ENCODE measurements at regions not wholly inside any gene's neighbourhood (a gene's known extent, or its start where the extent isn't known, plus 50 kb on each side); places are given as distances from the start of the nearest gene placed in this dataset.

DNA sequence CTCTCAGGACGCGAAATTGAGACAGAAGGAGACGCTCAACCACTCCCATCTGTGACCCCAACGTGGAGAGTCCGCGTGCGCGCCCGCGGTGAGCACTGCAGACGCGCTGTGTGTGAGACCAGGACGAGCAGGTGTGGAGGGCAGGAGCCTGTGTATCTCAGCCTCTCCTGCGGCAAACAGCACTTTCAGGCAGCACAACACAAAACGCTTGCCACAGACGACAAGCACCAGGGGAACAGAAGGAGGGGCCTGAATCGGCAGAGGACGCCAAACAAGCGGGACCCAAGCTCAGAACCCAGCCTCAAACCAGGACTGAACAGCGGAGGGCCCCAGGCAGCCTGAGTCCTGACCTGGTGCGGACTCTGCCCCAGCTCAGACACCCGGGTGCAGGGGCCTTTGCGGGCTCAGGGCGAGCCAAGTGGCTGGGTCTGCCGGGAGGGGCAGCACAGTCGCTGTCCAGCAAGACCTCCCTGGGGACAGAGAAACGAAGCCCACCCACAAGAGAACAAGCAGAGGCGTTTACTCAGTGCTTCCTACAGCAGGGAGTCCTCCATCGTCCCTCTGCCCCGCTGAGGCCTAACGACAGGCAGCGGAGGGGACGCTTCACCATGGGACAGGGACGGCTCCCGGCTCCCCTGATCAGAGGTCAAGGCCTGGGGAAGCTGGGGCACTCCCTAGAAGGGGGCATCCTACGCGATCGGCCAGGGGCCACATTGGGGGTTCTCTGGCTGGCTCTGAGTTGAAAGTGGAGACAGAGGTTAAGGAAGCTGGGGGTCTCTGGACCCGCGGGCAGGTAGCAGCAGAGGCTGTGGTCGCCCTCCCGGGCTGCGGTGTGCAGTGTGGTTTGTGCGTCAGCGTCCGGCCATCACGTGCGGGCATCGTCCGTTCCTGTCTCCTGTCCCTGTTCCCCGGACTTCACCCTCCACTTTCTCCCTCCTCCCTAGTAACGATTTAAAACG lies 560.8 kb downstream of the BRD1 start:
- Histone ChIP-seq H3K27ac (ENCODE audit: low read length) (no peak overlapping the region), H3K36me3 (ENCODE audit: control insufficient read depth in 2 of 2, extremely low read depth in 1 of 2, insufficient read depth in 1 of 2, low read length in 1 of 2) (no peaks in the 10 kb centered on the region), H3K4me3 (ENCODE audit: control insufficient read depth in 1 of 2, extremely low read depth in 1 of 2, low read length in 1 of 2) (no peak overlapping the region), H3K4me1 (ENCODE audit: control insufficient read depth in 1 of 2, extremely low read depth in 1 of 2, insufficient read depth in 2 of 2, low read length in 2 of 2) (no peaks in the 10 kb centered on the region), H3K9me3 (no peaks in the 10 kb centered on the region), H3K27me3 (replicated peaks in 1 of 2; ENCODE audit: control insufficient read depth in 2 of 2, extremely low read depth in 1 of 2, insufficient read depth in 2 of 2, low read length in 1 of 2) (peaks cover 0 to 25% of the 10 kb centered on the region in 2 experiments)
- DNase-seq (peak in 1 of 35 experiments; percentile 5), ATAC-seq (replicated peaks in 1 of 4) (no peak)
- no peak overlapping the region for H3K27ac Mint-ChIP-seq
- H3K27me3 Mint-ChIP-seq, result peaks cover 38 to 44% of the 10 kb centered on the region in 2 donors
- H3K9me3 Mint-ChIP-seq, result no peaks in the 10 kb centered on the region
- no peaks in the 10 kb centered on the region for H3K4me1 Mint-ChIP-seq
- no peak overlapping the region for H3K4me3 Mint-ChIP-seq
- POLR2A ChIA-PET, result no interaction called here
- H3K36me3 Mint-ChIP-seq, result no peaks in the 10 kb centered on the region
- WGBS (ENCODE audit: insufficient coverage), result 61% methylated on average over 36 of the region's 53 CpGs
- CTCF ChIA-PET, result no interaction called here

DNA sequence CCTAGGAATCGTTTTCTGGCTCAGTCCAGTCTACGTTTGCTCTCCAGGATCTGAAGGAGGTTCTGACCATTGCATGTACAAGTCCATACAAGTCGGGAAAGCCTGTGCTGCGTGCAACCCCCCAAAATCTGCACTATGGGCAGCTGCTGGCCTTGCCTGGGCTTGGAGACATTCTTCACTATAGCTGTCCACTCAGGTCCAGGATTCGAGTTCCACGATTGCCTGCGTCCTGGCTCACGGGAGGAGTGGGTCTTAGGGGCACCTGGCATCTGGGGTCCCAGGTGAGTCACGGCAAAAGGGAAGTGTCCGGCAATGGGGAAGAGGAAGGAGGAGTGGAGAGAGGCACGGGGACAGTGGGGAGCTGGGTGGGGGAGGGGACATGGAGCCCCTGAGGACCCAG lies 563.0 kb downstream of the BRD1 start:
- DNase-seq (no peak), ATAC-seq (replicated peaks in 1 of 4) (no peak)
- H3K36me3 ChIP-seq (ENCODE audit: control insufficient read depth in 2 of 2, extremely low read depth in 1 of 2, insufficient read depth in 1 of 2, low read length in 1 of 2), result no peaks in the 10 kb centered on the region
- no peaks in the 10 kb centered on the region for H3K4me1 ChIP-seq (ENCODE audit: control insufficient read depth in 1 of 2, extremely low read depth in 1 of 2, insufficient read depth in 2 of 2, low read length in 2 of 2)
- no peak overlapping the region for H3K4me3 Mint-ChIP-seq
- H3K4me1 Mint-ChIP-seq, result no peaks in the 10 kb centered on the region
- ChIA-PET POLR2A (no interaction called here), CTCF (no interaction called here)
- no peak overlapping the region for H3K4me3 ChIP-seq (ENCODE audit: control insufficient read depth in 1 of 2, extremely low read depth in 1 of 2, low read length in 1 of 2)
- H3K36me3 Mint-ChIP-seq, result no peaks in the 10 kb centered on the region
- no peak overlapping the region for H3K27ac ChIP-seq (ENCODE audit: low read length)
- 66% methylated on average over 11 of the region's 11 CpGs for WGBS (ENCODE audit: insufficient coverage)
- H3K9me3 Mint-ChIP-seq, result no peaks in the 10 kb centered on the region
- H3K27me3 ChIP-seq (replicated peaks in 1 of 2; ENCODE audit: control insufficient read depth in 2 of 2, extremely low read depth in 1 of 2, insufficient read depth in 2 of 2, low read length in 1 of 2), result peaks cover 0 to 14% of the 10 kb centered on the region in 2 experiments
- no peaks in the 10 kb centered on the region for H3K9me3 ChIP-seq
- no peak overlapping the region for H3K27ac Mint-ChIP-seq
- peaks cover 29 to 31% of the 10 kb centered on the region in 2 donors for H3K27me3 Mint-ChIP-seq

DNA sequence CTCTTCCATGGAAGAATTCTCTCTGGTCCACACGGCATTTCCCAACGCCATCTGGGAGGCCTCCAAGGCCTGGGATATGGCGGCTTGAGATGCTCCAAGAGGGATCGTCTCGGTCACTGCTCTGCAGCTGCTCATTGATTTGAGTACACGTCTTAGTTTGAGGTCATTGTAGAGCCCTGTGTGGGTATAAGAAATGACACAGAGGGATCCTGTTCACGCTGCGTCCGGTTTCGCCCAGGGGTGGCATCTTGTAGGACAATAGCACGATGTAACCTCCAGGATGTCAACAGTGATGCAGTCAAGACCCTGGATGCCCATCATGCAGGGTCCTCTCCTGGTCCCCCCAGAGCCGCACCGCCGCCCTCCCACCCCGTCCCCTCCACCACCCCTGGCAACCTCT lies 564.6 kb downstream of the BRD1 start:
- Mint-ChIP-seq H3K4me3 (no peak overlapping the region), H3K36me3 (no peaks in the 10 kb centered on the region), H3K4me1 (no peaks in the 10 kb centered on the region), H3K9me3 (no peaks in the 10 kb centered on the region), H3K27ac (no peak overlapping the region), H3K27me3 (peaks cover 16 to 18% of the 10 kb centered on the region in 2 donors)
- 91% methylated on average over 11 of the region's 15 CpGs for WGBS (ENCODE audit: insufficient coverage)
- Histone ChIP-seq H3K36me3 (ENCODE audit: control insufficient read depth in 2 of 2, extremely low read depth in 1 of 2, insufficient read depth in 1 of 2, low read length in 1 of 2) (no peaks in the 10 kb centered on the region), H3K4me3 (ENCODE audit: control insufficient read depth in 1 of 2, extremely low read depth in 1 of 2, low read length in 1 of 2) (no peak overlapping the region), H3K27me3 (replicated peaks in 1 of 2; ENCODE audit: control insufficient read depth in 2 of 2, extremely low read depth in 1 of 2, insufficient read depth in 2 of 2, low read length in 1 of 2) (peaks cover 0 to 6% of the 10 kb centered on the region in 2 experiments), H3K27ac (ENCODE audit: low read length) (no peak overlapping the region), H3K9me3 (no peaks in the 10 kb centered on the region), H3K4me1 (ENCODE audit: control insufficient read depth in 1 of 2, extremely low read depth in 1 of 2, insufficient read depth in 2 of 2, low read length in 2 of 2) (no peaks in the 10 kb centered on the region)
- no peak for ATAC-seq (replicated peaks in 1 of 4)
- no peak for DNase-seq
- POLR2A ChIA-PET, result no interaction called here
- CTCF ChIA-PET, result no interaction called here

DNA sequence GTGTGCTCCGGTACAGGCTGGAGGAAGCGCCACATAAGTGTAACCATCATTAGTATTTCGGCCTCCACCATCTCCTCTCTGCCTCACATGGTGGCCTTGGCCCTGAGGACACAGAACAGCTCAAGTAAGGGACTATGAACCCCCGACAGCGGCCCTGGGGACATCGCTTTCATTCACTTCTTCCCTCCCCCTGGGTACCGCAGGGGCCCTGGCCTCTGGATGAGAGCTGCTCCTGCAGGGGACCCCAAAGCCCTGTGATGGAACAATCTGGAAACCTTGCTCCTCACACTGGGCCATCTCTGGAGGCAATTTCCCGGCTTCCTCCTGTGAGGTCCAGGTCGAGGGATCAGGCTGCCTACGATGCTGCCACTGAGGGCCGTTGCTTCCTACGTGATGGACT lies 565.5 kb downstream of the BRD1 start:
- POLR2A ChIA-PET, result no interaction called here
- DNase-seq, result no peak
- H3K4me3 ChIP-seq (ENCODE audit: control insufficient read depth in 1 of 2, extremely low read depth in 1 of 2, low read length in 1 of 2), result no peak overlapping the region
- H3K27me3 ChIP-seq (replicated peaks in 1 of 2; ENCODE audit: control insufficient read depth in 2 of 2, extremely low read depth in 1 of 2, insufficient read depth in 2 of 2, low read length in 1 of 2), result peaks cover 0 to 6% of the 10 kb centered on the region in 2 experiments
- 71% methylated on average over 5 of the region's 12 CpGs for WGBS (ENCODE audit: insufficient coverage)
- Mint-ChIP-seq H3K27me3 (peaks cover 9 to 12% of the 10 kb centered on the region in 2 donors), H3K4me1 (no peaks in the 10 kb centered on the region), H3K9me3 (no peaks in the 10 kb centered on the region), H3K27ac (no peak overlapping the region), H3K36me3 (no peaks in the 10 kb centered on the region), H3K4me3 (no peak overlapping the region)
- CTCF ChIA-PET, result no interaction called here
- H3K4me1 ChIP-seq (ENCODE audit: control insufficient read depth in 1 of 2, extremely low read depth in 1 of 2, insufficient read depth in 2 of 2, low read length in 2 of 2), result no peaks in the 10 kb centered on the region
- no peaks in the 10 kb centered on the region for H3K36me3 ChIP-seq (ENCODE audit: control insufficient read depth in 2 of 2, extremely low read depth in 1 of 2, insufficient read depth in 1 of 2, low read length in 1 of 2)
- no peak overlapping the region for H3K27ac ChIP-seq (ENCODE audit: low read length)
- no peaks in the 10 kb centered on the region for H3K9me3 ChIP-seq
- no peak for ATAC-seq (replicated peaks in 1 of 4)

DNA sequence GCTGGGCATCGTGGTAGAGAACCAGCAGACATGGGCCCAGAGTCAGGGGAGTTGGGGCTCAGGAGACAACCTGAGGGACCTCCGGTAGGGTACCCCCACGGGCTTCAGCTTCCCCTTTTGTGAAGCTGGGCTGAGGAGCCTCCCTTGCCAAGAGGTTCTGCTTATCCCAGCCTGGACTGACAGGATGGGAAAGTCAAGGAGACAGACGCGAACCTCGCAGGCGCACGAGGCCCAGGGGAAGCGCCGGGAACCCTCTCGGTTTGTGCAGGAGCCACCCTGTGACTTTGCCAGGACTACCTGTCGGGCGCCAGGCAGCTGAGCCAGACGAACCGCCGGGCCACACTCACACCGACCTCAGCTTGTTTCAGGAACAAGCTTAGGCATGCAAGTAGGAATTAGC lies 566.1 kb downstream of the BRD1 start:
- no peaks in the 10 kb centered on the region for H3K4me1 ChIP-seq (ENCODE audit: control insufficient read depth in 1 of 2, extremely low read depth in 1 of 2, insufficient read depth in 2 of 2, low read length in 2 of 2)
- H3K27me3 ChIP-seq (replicated peaks in 1 of 2; ENCODE audit: control insufficient read depth in 2 of 2, extremely low read depth in 1 of 2, insufficient read depth in 2 of 2, low read length in 1 of 2), result peaks cover 0 to 5% of the 10 kb centered on the region in 2 experiments
- H3K4me3 Mint-ChIP-seq, result no peak overlapping the region
- H3K9me3 ChIP-seq, result no peaks in the 10 kb centered on the region
- ATAC-seq (replicated peaks in 1 of 4), result no peak
- no peaks in the 10 kb centered on the region for H3K36me3 ChIP-seq (ENCODE audit: control insufficient read depth in 2 of 2, extremely low read depth in 1 of 2, insufficient read depth in 1 of 2, low read length in 1 of 2)
- H3K27ac ChIP-seq (ENCODE audit: low read length), result no peak overlapping the region
- H3K4me3 ChIP-seq (ENCODE audit: control insufficient read depth in 1 of 2, extremely low read depth in 1 of 2, low read length in 1 of 2), result no peak overlapping the region
- ChIA-PET CTCF (no interaction called here), POLR2A (no interaction called here)
- H3K4me1 Mint-ChIP-seq, result no peaks in the 10 kb centered on the region
- H3K9me3 Mint-ChIP-seq, result no peaks in the 10 kb centered on the region
- no peak for DNase-seq
- H3K27me3 Mint-ChIP-seq, result peaks cover 8 to 12% of the 10 kb centered on the region in 2 donors
- H3K27ac Mint-ChIP-seq, result no peak overlapping the region
- WGBS (ENCODE audit: insufficient coverage), result 82% methylated on average over 17 of the region's 17 CpGs
- no peaks in the 10 kb centered on the region for H3K36me3 Mint-ChIP-seq

DNA sequence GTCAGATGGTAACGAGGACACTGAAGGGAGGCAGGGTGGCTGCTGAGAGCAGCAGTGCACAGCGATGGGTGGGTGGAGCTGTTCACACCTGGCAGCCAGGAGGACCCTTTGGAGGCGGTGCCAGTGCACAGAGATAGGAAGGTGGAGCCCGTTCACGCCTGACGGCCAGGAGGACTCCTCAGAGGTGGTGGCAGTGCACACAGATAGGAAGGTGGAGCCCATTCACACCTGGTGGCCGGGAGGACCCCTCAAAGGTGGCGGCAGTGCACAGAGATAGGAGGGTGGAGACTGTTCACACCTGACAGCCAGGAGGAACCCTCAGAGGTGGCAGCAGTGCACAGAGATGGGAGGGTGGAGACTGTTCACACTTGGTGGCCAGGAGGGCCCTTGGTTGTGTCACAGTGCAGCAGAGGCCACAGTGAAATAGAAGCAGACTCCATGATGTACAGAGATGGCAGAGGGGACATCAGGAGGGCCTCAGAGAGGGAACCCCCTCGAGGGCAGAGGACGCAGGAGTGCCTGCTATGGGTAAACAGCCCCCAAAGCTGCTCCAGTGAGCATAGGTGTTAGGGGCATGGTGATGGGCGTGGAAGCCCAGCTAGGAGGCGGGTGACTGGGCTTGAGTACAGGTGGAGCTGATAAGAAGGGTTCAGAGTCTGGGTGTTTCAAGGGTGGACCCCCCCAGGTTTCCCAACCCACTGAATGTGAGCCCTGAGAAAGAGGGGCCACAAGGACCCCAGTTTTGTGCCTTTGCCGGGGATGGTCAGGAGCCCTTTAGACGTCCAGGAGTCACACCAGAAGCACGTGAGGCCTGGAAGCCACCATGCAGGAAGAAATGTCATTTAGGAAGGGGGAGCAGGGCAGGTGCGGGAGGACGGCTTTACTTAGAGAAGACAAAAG lies 566.7 kb downstream of the BRD1 start:
- DNase-seq, result no peak
- Mint-ChIP-seq H3K27me3 (peaks cover 14 to 16% of the 10 kb centered on the region in 2 donors), H3K9me3 (no peaks in the 10 kb centered on the region), H3K36me3 (no peaks in the 10 kb centered on the region), H3K27ac (no peak overlapping the region), H3K4me1 (no peaks in the 10 kb centered on the region), H3K4me3 (no peak overlapping the region)
- 78% methylated on average over 12 of the region's 17 CpGs for WGBS (ENCODE audit: insufficient coverage)
- Histone ChIP-seq H3K27me3 (replicated peaks in 1 of 2; ENCODE audit: control insufficient read depth in 2 of 2, extremely low read depth in 1 of 2, insufficient read depth in 2 of 2, low read length in 1 of 2) (peaks cover 0 to 7% of the 10 kb centered on the region in 2 experiments), H3K9me3 (no peaks in the 10 kb centered on the region), H3K4me1 (ENCODE audit: control insufficient read depth in 1 of 2, extremely low read depth in 1 of 2, insufficient read depth in 2 of 2, low read length in 2 of 2) (no peaks in the 10 kb centered on the region), H3K27ac (ENCODE audit: low read length) (no peak overlapping the region), H3K4me3 (ENCODE audit: control insufficient read depth in 1 of 2, extremely low read depth in 1 of 2, low read length in 1 of 2) (no peak overlapping the region), H3K36me3 (ENCODE audit: control insufficient read depth in 2 of 2, extremely low read depth in 1 of 2, insufficient read depth in 1 of 2, low read length in 1 of 2) (no peaks in the 10 kb centered on the region)
- ATAC-seq (replicated peaks in 1 of 4), result no peak
- ChIA-PET CTCF (no interaction called here), POLR2A (no interaction called here)

All from T-cell (primary cell).